Liver (tissue), 3 donors: ENCODE measurements at regions not wholly inside any gene's neighbourhood (a gene's known extent, or its start where the extent isn't known, plus 50 kb on each side); places are given as distances from the start of the nearest gene placed in this dataset.

ENCODE experiments used
- ATF3 ChIP-seq: IDR thresholded peaks from 2 replicates; pipeline ENCODE4 v1.6.1; 2016; ENCODE audit warnings: antibody characterized with exemption
- CTCF ChIP-seq: fragments of 150-350 bp; IDR thresholded peaks from 2 replicates; pipeline ENCODE4 v1.5.1; 2017; ENCODE audit warnings: improper control_type of control experiment, low read depth, low read length; ENCODE audit not compliant: missing input control
- EGR1 ChIP-seq, 2 donors: IDR thresholded peaks; 2 replicates each; pipeline ENCODE4 v1.6.1; 2016 to 2018; ENCODE audit warnings: antibody characterized with exemption in 2 of 2, low read depth in 2 of 2
- FOXA1 ChIP-seq: IDR thresholded peaks from 2 replicates; pipeline ENCODE4 v1.6.1; 2016; ENCODE audit warnings: antibody characterized with exemption
- GABPA ChIP-seq, 2 donors: IDR thresholded peaks in 1 of 2; conservative IDR thresholded peaks in 1 of 2; 2 replicates each; pipeline ENCODE4 v1.6.1; 2016; ENCODE audit warnings: antibody characterized with exemption in 2 of 2, mild to moderate bottlenecking in 1 of 2, moderate library complexity in 1 of 2
- JUND ChIP-seq, 2 donors: IDR thresholded peaks; 2 replicates each; pipeline ENCODE4 v1.6.1; 2016; ENCODE audit warnings: antibody characterized with exemption in 2 of 2
- MAX ChIP-seq: IDR thresholded peaks from 2 replicates; pipeline ENCODE4 v1.6.1; 2016; ENCODE audit warnings: antibody characterized with exemption
- RAD21 ChIP-seq, 2 donors: IDR thresholded peaks; 2 replicates each; pipeline ENCODE4 v1.6.1; 2016; ENCODE audit warnings: antibody characterized with exemption in 2 of 2, mild to moderate bottlenecking in 2 of 2
- REST ChIP-seq: IDR thresholded peaks from 2 replicates; pipeline ENCODE4 v1.6.1; 2016; ENCODE audit warnings: antibody characterized with exemption, mild to moderate bottlenecking
- RXRA ChIP-seq, 2 donors: IDR thresholded peaks; 2 replicates each; pipeline ENCODE4 v1.6.1; 2017 to 2018; ENCODE audit warnings: antibody characterized with exemption in 2 of 2, mild to moderate bottlenecking in 1 of 2
- SP1 ChIP-seq: IDR thresholded peaks from 2 replicates; pipeline ENCODE4 v1.6.1; 2018; ENCODE audit warnings: antibody characterized with exemption, mild to moderate bottlenecking
- TAF1 ChIP-seq: conservative IDR thresholded peaks from 2 replicates; pipeline ENCODE4 v1.6.1; 2016; ENCODE audit warnings: antibody characterized with exemption, mild to moderate bottlenecking
- YY1 ChIP-seq: IDR thresholded peaks from 2 replicates; pipeline ENCODE4 v1.6.1; 2016; ENCODE audit warnings: antibody characterized with exemption, mild to moderate bottlenecking
- ZBTB33 ChIP-seq: IDR thresholded peaks from 2 replicates; pipeline ENCODE4 v1.6.1; 2016; ENCODE audit warnings: antibody characterized with exemption
- donor health status: healthy.
- donor health status: healthy.

- no peak for TF ChIP-seq TAF1
- no peak for TF ChIP-seq EGR1 (IDR thresholded peaks at IDR 0.05; ENCODE audit: low read depth in 2 of 2)
- no peak for TF ChIP-seq CTCF
- TF ChIP-seq ZBTB33: no peak
- no peak for TF ChIP-seq RXRA (IDR thresholded peaks at IDR 0.05)
- TF ChIP-seq SP1: no peak
- no peak for TF ChIP-seq GABPA (IDR thresholded peaks at IDR 0.05 in 1 of 2, conservative IDR thresholded peaks at IDR 0.05 in 1 of 2)
- no peak for TF ChIP-seq ATF3
- TF ChIP-seq MAX: no peak
- no peak for TF ChIP-seq REST
- TF ChIP-seq YY1: no peak
- TF ChIP-seq JUND (IDR thresholded peaks at IDR 0.05): no peak
- TF ChIP-seq RAD21 (IDR thresholded peaks at IDR 0.05): no peak
- TF ChIP-seq FOXA1: no peak
These were observed 140.1 kb upstream of the FRG1 start for GRCh38 chr4:189800545-189801088.
